Mesodermal cell (in vitro differentiated cells): ENCODE measurements at regions not wholly inside any gene's neighbourhood (a gene's known extent, or its start where the extent isn't known, plus 50 kb on each side); places are given as distances from the start of the nearest gene placed in this dataset.

Experiments used
- H3K27ac ChIP-seq: 2 replicates; pipeline ENCODE4 v1.7.0; 2013; ENCODE audit warnings: mild to moderate bottlenecking, low read depth, low read length, moderate library complexity; ENCODE audit not compliant: severe bottlenecking
- H3K36me3 ChIP-seq: 2 replicates; pipeline ENCODE4 v1.7.1; 2013; ENCODE audit warnings: mild to moderate bottlenecking, low read length, moderate library complexity; ENCODE audit not compliant: control insufficient read depth, insufficient read depth
- H3K4me1 ChIP-seq: one replicate; pipeline ENCODE4 v1.7.1; 2013; ENCODE audit warnings: mild to moderate bottlenecking, low read length; ENCODE audit not compliant: insufficient read depth, control insufficient read depth, poor library complexity, severe bottlenecking
- H3K4me3 ChIP-seq: 2 replicates; pipeline ENCODE4 v1.7.0; 2013; ENCODE audit warnings: low read length, control low read depth, mild to moderate bottlenecking; ENCODE audit not compliant: insufficient read depth, poor library complexity, severe bottlenecking; ENCODE audit errors: extremely low read depth
- H3K9me3 ChIP-seq: 2 replicates; pipeline ENCODE4 v1.7.1; 2013; ENCODE audit warnings: mild to moderate bottlenecking, low read length, moderate library complexity; ENCODE audit not compliant: control insufficient read depth
- WGBS, 2 experiments: methylation state at CpG; one replicate each; pipeline ENCODE4 v1.1.5; 2013; ENCODE audit warnings: missing lambda C conversion rate in 2 of 2; ENCODE audit not compliant: insufficient coverage in 2 of 2; 5-methylcytosine and 5-hydroxymethylcytosine counted together

GRCh38 chr12:88298014-88298682 is 156.0 kb downstream of the TMTC3 start:
- H3K36me3 ChIP-seq = no peaks in the 10 kb centered on the region
- no peak overlapping the region for H3K4me3 ChIP-seq
- H3K9me3 ChIP-seq = peaks cover 5% of the 10 kb centered on the region
- H3K27ac ChIP-seq = no peak overlapping the region
- peaks cover 6% of the 10 kb centered on the region for H3K4me1 ChIP-seq

GRCh38 chr12:88298761-88299242 is 156.7 kb downstream of the TMTC3 start:
- Histone ChIP-seq H3K4me1 (peaks cover 6% of the 10 kb centered on the region), H3K27ac (peak overlapping the region; percentile 65), H3K4me3 (no peak overlapping the region), H3K9me3 (peaks cover 3% of the 10 kb centered on the region), H3K36me3 (no peaks in the 10 kb centered on the region)
- 50 to 60% methylated on average over 1 of the region's 4 CpGs for WGBS, 2 experiments

GRCh38 chr12:88299567-88300101 is 157.5 kb downstream of the TMTC3 start:
- Histone ChIP-seq H3K9me3 (no peaks in the 10 kb centered on the region), H3K36me3 (no peaks in the 10 kb centered on the region), H3K4me3 (no peak overlapping the region), H3K4me1 (peaks cover 6% of the 10 kb centered on the region), H3K27ac (peak overlapping the region; percentile 65)
- 83 to 92% methylated on average over 2 to 4 of the region's 4 CpGs for WGBS, 2 experiments

- Histone ChIP-seq H3K27ac (no peak overlapping the region), H3K4me1 (peaks cover 6% of the 10 kb centered on the region), H3K36me3 (no peaks in the 10 kb centered on the region), H3K9me3 (no peaks in the 10 kb centered on the region), H3K4me3 (no peak overlapping the region)
Observed at GRCh38 chr12:88300931-88301330, 158.8 kb downstream of the TMTC3 start.

- no peak overlapping the region for H3K27ac ChIP-seq
- H3K9me3 ChIP-seq = no peaks in the 10 kb centered on the region
- H3K4me3 ChIP-seq = no peak overlapping the region
- H3K4me1 ChIP-seq = peaks cover 6% of the 10 kb centered on the region
- H3K36me3 ChIP-seq = no peaks in the 10 kb centered on the region
- 100% methylated on average over 1 of the region's 1 CpG for WGBS, 2 experiments
Observed at GRCh38 chr12:88303335-88303734, 161.2 kb downstream of the TMTC3 start.

GRCh38 chr12:88305254-88305890 is 163.3 kb downstream of the TMTC3 start:
- H3K27ac ChIP-seq = no peak overlapping the region
- 80 to 100% methylated on average over 1 to 3 of the region's 5 CpGs for WGBS, 2 experiments

GRCh38 chr12:88306471-88307069 is 164.5 kb downstream of the TMTC3 start:
- peaks cover 8% of the 10 kb centered on the region for H3K4me1 ChIP-seq
- H3K4me3 ChIP-seq = no peak overlapping the region
- no peaks in the 10 kb centered on the region for H3K36me3 ChIP-seq
- no peak overlapping the region for H3K27ac ChIP-seq
- 75 to 96% methylated on average over 3 of the region's 5 CpGs for WGBS, 2 experiments
- no peaks in the 10 kb centered on the region for H3K9me3 ChIP-seq

More at GRCh38 chr12:88305254-88305890, 163.3 kb downstream of the TMTC3 start:
- Histone ChIP-seq H3K4me1 (peaks cover 8% of the 10 kb centered on the region), H3K4me3 (no peak overlapping the region), H3K9me3 (no peaks in the 10 kb centered on the region), H3K36me3 (no peaks in the 10 kb centered on the region)

GRCh38 chr12:88307961-88308360 is 165.9 kb downstream of the TMTC3 start:
- no peaks in the 10 kb centered on the region for H3K36me3 ChIP-seq
- H3K4me1 ChIP-seq = peaks cover 8% of the 10 kb centered on the region
- H3K27ac ChIP-seq = no peak overlapping the region
- H3K4me3 ChIP-seq = no peak overlapping the region
- H3K9me3 ChIP-seq = no peaks in the 10 kb centered on the region
- 79 to 97% methylated on average over 2 of the region's 4 CpGs for WGBS, 2 experiments

- no peaks in the 10 kb centered on the region for H3K9me3 ChIP-seq
- no peaks in the 10 kb centered on the region for H3K36me3 ChIP-seq
- H3K4me3 ChIP-seq = no peak overlapping the region
- peaks cover 8% of the 10 kb centered on the region for H3K4me1 ChIP-seq
- no peak overlapping the region for H3K27ac ChIP-seq
Observed at GRCh38 chr12:88308825-88309224, 166.7 kb downstream of the TMTC3 start.

- Histone ChIP-seq H3K4me3 (no peak overlapping the region), H3K27ac (peak overlapping the region; percentile 37), H3K36me3 (no peaks in the 10 kb centered on the region), H3K9me3 (no peaks in the 10 kb centered on the region), H3K4me1 (peaks cover 8% of the 10 kb centered on the region)
- whole genome bisulfite sequencing, 2 experiments = no CpG with 5 or more reads among the region's 2 CpGs
Observed at GRCh38 chr12:88309546-88309945, 167.4 kb downstream of the TMTC3 start.

GRCh38 chr12:88310069-88310468 is 168.0 kb downstream of the TMTC3 start:
- Histone ChIP-seq H3K9me3 (no peaks in the 10 kb centered on the region), H3K27ac (peak overlapping the region; percentile 37), H3K36me3 (no peaks in the 10 kb centered on the region), H3K4me3 (no peak overlapping the region), H3K4me1 (peaks cover 8% of the 10 kb centered on the region)
- 100% methylated on average over 1 of the region's 1 CpG for WGBS, 2 experiments
